ENCODE measurements at regions not wholly inside any gene's neighbourhood (a gene's known extent, or its start where the extent isn't known, plus 50 kb on each side); places are given as distances from the start of the nearest gene placed in this dataset.

- Histone ChIP-seq H2AFZ (ENCODE audit: low read length) (no peak overlapping the region), H3K9me2 (replicated peaks; ENCODE audit: low read depth, low read length) (no peaks in the 10 kb centered on the region), H4K20me1 (ENCODE audit: insufficient read depth, low read length, poor library complexity, severe bottlenecking) (no peaks in the 10 kb centered on the region), H3K4me1 (ENCODE audit: insufficient read depth, low read length, poor library complexity, severe bottlenecking) (no peaks in the 10 kb centered on the region), H3K4me3 (ENCODE audit: low read length, poor library complexity, severe bottlenecking) (no peak overlapping the region), H3F3A (ENCODE audit: low read depth) (no peaks in the 10 kb centered on the region), H3K79me2 (ENCODE audit: insufficient read depth, low read length) (no peaks in the 10 kb centered on the region), H3K4me2 (ENCODE audit: low read depth, low read length, poor library complexity, severe bottlenecking) (no peak overlapping the region), H3K36me3 (ENCODE audit: insufficient read depth, low read length) (no peaks in the 10 kb centered on the region), H3K27me3 (ENCODE audit: insufficient read depth, low read length, poor library complexity, severe bottlenecking) (no peaks in the 10 kb centered on the region), H3K9me3 (ENCODE audit: insufficient read depth, low read depth, low read length) (no peaks in the 10 kb centered on the region), H3K9ac (ENCODE audit: low read depth, low read length, poor library complexity, severe bottlenecking) (no peak overlapping the region)
- TF ChIP-seq EZH2phosphoT487 (IDR thresholded peaks at IDR 0.05; ENCODE audit: borderline replicate concordance): no peak
- TF ChIP-seq, protein P1, sequence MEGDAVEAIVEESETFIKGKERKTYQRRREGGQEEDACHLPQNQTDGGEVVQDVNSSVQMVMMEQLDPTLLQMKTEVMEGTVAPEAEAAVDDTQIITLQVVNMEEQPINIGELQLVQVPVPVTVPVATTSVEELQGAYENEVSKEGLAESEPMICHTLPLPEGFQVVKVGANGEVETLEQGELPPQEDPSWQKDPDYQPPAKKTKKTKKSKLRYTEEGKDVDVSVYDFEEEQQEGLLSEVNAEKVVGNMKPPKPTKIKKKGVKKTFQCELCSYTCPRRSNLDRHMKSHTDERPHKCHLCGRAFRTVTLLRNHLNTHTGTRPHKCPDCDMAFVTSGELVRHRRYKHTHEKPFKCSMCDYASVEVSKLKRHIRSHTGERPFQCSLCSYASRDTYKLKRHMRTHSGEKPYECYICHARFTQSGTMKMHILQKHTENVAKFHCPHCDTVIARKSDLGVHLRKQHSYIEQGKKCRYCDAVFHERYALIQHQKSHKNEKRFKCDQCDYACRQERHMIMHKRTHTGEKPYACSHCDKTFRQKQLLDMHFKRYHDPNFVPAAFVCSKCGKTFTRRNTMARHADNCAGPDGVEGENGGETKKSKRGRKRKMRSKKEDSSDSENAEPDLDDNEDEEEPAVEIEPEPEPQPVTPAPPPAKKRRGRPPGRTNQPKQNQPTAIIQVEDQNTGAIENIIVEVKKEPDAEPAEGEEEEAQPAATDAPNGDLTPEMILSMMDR (conservative IDR thresholded peaks at IDR 0.05; ENCODE audit: low read length): no peak
Measured at GRCh38 chr18:24757134-24757533, 296.7 kb downstream of the HRH4 start.

DNA sequence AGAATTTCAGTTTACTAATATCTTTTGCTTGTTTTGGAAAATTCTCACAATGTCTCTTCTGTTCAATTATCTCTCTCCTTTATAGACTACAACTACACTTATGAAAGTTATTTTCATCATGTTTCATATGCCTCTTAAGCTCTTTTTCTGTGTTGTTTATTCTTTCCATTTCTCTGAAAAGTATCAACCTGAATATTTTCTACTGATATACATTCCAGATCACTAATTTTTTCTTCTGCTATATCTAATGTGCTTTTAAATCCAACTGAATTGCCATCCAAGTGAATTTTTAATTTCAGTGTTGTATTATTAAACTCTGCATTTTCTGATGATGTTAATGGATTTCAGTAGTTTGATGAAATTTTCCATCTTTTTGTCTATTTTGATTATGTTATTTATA, 301.3 kb downstream of the HRH4 start:
- Histone ChIP-seq H3F3A (ENCODE audit: low read depth) (no peaks in the 10 kb centered on the region), H3K27me3 (ENCODE audit: insufficient read depth, low read length, poor library complexity, severe bottlenecking) (no peaks in the 10 kb centered on the region)

DNA sequence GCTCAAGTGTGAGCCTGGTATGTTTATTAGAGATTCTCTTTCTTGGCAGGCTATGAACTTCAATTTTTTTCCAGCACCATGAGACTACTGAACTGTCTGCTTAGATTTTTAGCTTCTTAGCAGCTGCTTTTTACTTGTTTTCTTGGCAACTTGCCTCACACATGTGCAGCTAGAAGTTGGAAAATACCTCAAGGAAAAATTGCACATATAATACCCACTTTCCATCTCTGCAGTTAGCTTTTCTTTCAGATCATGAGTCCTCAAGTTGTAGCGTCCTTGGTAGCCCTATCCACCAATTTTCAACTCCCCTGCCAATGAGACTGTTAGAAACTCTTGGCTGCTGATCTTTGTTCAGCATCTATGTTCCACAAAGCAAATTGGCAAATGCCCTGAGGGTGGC, 302.1 kb downstream of the HRH4 start:
- Histone ChIP-seq H3K79me2 (ENCODE audit: insufficient read depth, low read length) (no peaks in the 10 kb centered on the region), H3K4me1 (ENCODE audit: insufficient read depth, low read length, poor library complexity, severe bottlenecking) (no peaks in the 10 kb centered on the region), H3K4me3 (ENCODE audit: low read length, poor library complexity, severe bottlenecking) (no peak overlapping the region), H3K4me2 (ENCODE audit: low read depth, low read length, poor library complexity, severe bottlenecking) (no peak overlapping the region), H3K9me3 (ENCODE audit: insufficient read depth, low read depth, low read length) (no peaks in the 10 kb centered on the region), H3K36me3 (ENCODE audit: insufficient read depth, low read length) (no peaks in the 10 kb centered on the region), H4K20me1 (ENCODE audit: insufficient read depth, low read length, poor library complexity, severe bottlenecking) (no peaks in the 10 kb centered on the region), H3K27me3 (ENCODE audit: insufficient read depth, low read length, poor library complexity, severe bottlenecking) (no peaks in the 10 kb centered on the region), H3F3A (ENCODE audit: low read depth) (no peaks in the 10 kb centered on the region), H3K9ac (ENCODE audit: low read depth, low read length, poor library complexity, severe bottlenecking) (no peak overlapping the region), H2AFZ (ENCODE audit: low read length) (no peak overlapping the region), H3K9me2 (replicated peaks; ENCODE audit: low read depth, low read length) (no peaks in the 10 kb centered on the region)
- TF ChIP-seq, protein P1 (conservative IDR thresholded peaks at IDR 0.05; ENCODE audit: low read length): no peak
- TF ChIP-seq EZH2phosphoT487 (IDR thresholded peaks at IDR 0.05; ENCODE audit: borderline replicate concordance): no peak

More for the DNA sequence above, 301.3 kb downstream of the HRH4 start:
- TF ChIP-seq, protein P1 (conservative IDR thresholded peaks at IDR 0.05; ENCODE audit: low read length): no peak
- no peak for TF ChIP-seq EZH2phosphoT487 (IDR thresholded peaks at IDR 0.05; ENCODE audit: borderline replicate concordance)
- Histone ChIP-seq H3K9ac (ENCODE audit: low read depth, low read length, poor library complexity, severe bottlenecking) (no peak overlapping the region), H3K4me2 (ENCODE audit: low read depth, low read length, poor library complexity, severe bottlenecking) (no peak overlapping the region), H3K36me3 (ENCODE audit: insufficient read depth, low read length) (no peaks in the 10 kb centered on the region), H4K20me1 (ENCODE audit: insufficient read depth, low read length, poor library complexity, severe bottlenecking) (no peaks in the 10 kb centered on the region), H3K4me1 (ENCODE audit: insufficient read depth, low read length, poor library complexity, severe bottlenecking) (no peaks in the 10 kb centered on the region), H3K9me2 (replicated peaks; ENCODE audit: low read depth, low read length) (no peaks in the 10 kb centered on the region), H2AFZ (ENCODE audit: low read length) (no peak overlapping the region), H3K9me3 (ENCODE audit: insufficient read depth, low read depth, low read length) (no peaks in the 10 kb centered on the region), H3K79me2 (ENCODE audit: insufficient read depth, low read length) (no peaks in the 10 kb centered on the region), H3K4me3 (ENCODE audit: low read length, poor library complexity, severe bottlenecking) (no peak overlapping the region)

Measured in Loucy (cell line).